ENCODE measurements at regions not wholly inside any gene's neighbourhood (a gene's known extent, or its start where the extent isn't known, plus 50 kb on each side); places are given as distances from the start of the nearest gene placed in this dataset.

DNA sequence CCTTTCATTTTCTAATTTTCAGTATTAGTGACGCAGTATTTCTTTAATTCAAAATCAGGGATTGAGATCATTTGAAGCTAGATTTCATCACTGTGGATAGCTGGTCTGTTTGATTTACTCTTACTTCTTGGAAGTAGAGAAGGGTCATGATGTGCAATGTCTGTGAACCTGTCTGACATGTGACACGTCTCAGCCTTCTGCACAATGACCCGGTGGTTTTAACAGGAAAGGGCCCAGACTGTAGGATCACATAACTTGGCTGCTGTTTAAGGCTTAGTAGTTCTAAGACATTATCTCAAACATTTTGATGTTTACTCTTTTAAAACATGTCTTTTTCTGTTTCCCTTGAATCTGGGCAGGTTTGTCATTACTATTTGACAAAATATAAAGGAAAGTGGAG lies 823.3 kb upstream of the NUDT12 start:
- H3K79me2 ChIP-seq (ENCODE audit: control insufficient read depth, insufficient read depth, low read length) = no peaks in the 10 kb centered on the region
- TF ChIP-seq, protein P1, sequence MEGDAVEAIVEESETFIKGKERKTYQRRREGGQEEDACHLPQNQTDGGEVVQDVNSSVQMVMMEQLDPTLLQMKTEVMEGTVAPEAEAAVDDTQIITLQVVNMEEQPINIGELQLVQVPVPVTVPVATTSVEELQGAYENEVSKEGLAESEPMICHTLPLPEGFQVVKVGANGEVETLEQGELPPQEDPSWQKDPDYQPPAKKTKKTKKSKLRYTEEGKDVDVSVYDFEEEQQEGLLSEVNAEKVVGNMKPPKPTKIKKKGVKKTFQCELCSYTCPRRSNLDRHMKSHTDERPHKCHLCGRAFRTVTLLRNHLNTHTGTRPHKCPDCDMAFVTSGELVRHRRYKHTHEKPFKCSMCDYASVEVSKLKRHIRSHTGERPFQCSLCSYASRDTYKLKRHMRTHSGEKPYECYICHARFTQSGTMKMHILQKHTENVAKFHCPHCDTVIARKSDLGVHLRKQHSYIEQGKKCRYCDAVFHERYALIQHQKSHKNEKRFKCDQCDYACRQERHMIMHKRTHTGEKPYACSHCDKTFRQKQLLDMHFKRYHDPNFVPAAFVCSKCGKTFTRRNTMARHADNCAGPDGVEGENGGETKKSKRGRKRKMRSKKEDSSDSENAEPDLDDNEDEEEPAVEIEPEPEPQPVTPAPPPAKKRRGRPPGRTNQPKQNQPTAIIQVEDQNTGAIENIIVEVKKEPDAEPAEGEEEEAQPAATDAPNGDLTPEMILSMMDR (optimal IDR thresholded peaks at IDR 0.05 in 1 of 3, IDR thresholded peaks at IDR 0.05 in 1 of 3, conservative IDR thresholded peaks at IDR 0.05 in 1 of 3; ENCODE audit: extremely low read depth in 1 of 3, insufficient read depth in 2 of 3, low read length in 3 of 3) = no peak
- no peak for TF ChIP-seq EZH2 (IDR thresholded peaks at IDR 0.05; ENCODE audit: low read length)
- H2AFZ ChIP-seq (ENCODE audit: control insufficient read depth, low read length) = no peak overlapping the region

DNA sequence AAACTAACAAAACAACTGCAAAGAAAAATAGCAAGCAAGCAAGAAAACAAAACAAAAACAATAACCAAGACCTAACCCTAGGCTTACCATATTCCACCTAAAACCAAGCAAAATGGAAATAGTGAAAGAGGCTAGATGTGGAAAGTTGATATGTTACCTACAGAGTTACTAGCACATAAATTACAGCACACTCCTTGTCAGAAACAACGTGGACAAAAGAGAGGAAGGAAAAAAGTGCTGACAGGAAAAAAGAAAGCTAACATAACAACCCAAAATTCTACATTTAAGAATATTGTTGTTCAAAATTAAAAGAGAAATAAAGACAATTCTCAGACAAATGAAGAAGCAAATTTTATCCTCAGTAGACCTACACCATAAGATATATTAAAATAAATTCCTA lies 812.8 kb upstream of the NUDT12 start:
- FAIRE-seq (no peak), DNase-seq (ENCODE audit: low read depth, low spot score) (no peak)
- H3K4me2 ChIP-seq (ENCODE audit: control insufficient read depth, extremely low read depth, insufficient read depth, low read depth, low read length) = no peak overlapping the region
- TF ChIP-seq, protein P1 (optimal IDR thresholded peaks at IDR 0.05 in 1 of 3, IDR thresholded peaks at IDR 0.05 in 1 of 3, conservative IDR thresholded peaks at IDR 0.05 in 1 of 3; ENCODE audit: extremely low read depth in 1 of 3, insufficient read depth in 2 of 3, low read length in 3 of 3) = no peak
- TF ChIP-seq EZH2 (IDR thresholded peaks at IDR 0.05; ENCODE audit: low read length) = no peak
- H3K9me1 ChIP-seq (ENCODE audit: control insufficient read depth, extremely low read depth, insufficient read depth, low read length) = no peaks in the 10 kb centered on the region
- H3K27ac ChIP-seq (ENCODE audit: control insufficient read depth, insufficient read depth, low read length) = no peak overlapping the region
- H3K9me3 ChIP-seq (ENCODE audit: control insufficient read depth, low read depth, low read length) = no peaks in the 10 kb centered on the region
- no peaks in the 10 kb centered on the region for H3K36me3 ChIP-seq (ENCODE audit: control insufficient read depth in 2 of 2, extremely low read depth in 1 of 2, insufficient read depth in 2 of 2, low read length in 2 of 2)
- no peaks in the 10 kb centered on the region for H3K27me3 ChIP-seq (ENCODE audit: control insufficient read depth, extremely low read depth, insufficient read depth, low read length)
- H3K4me1 ChIP-seq (ENCODE audit: control insufficient read depth, extremely low read depth, insufficient read depth, low read length) = no peaks in the 10 kb centered on the region
- dilution Hi-C loops (cut with MboI; ENCODE audit: extremely low pct_ligation_motif_present, low sequenced_read_pairs) = no loop called here
- H3K4me3 ChIP-seq (ENCODE audit: control insufficient read depth in 2 of 3, extremely low read depth in 1 of 3, insufficient read depth in 2 of 3, low read depth in 1 of 3, low read length in 3 of 3) = no peak overlapping the region
- H3K9ac ChIP-seq (ENCODE audit: control insufficient read depth, extremely low read depth, insufficient read depth, low read length) = no peak overlapping the region
- no peaks in the 10 kb centered on the region for H3K79me2 ChIP-seq (ENCODE audit: control insufficient read depth, insufficient read depth, low read length)
- no peaks in the 10 kb centered on the region for H4K20me1 ChIP-seq (ENCODE audit: control insufficient read depth, extremely low read depth, insufficient read depth, low read length)
- no peak overlapping the region for H2AFZ ChIP-seq (ENCODE audit: control insufficient read depth, low read length)

More for the DNA sequence above, 823.3 kb upstream of the NUDT12 start:
- Histone ChIP-seq H3K4me2 (ENCODE audit: control insufficient read depth, extremely low read depth, insufficient read depth, low read depth, low read length) (no peak overlapping the region), H3K9ac (ENCODE audit: control insufficient read depth, extremely low read depth, insufficient read depth, low read length) (no peak overlapping the region), H3K27ac (ENCODE audit: control insufficient read depth, insufficient read depth, low read length) (no peak overlapping the region), H3K4me1 (ENCODE audit: control insufficient read depth, extremely low read depth, insufficient read depth, low read length) (no peaks in the 10 kb centered on the region), H3K27me3 (ENCODE audit: control insufficient read depth, extremely low read depth, insufficient read depth, low read length) (no peaks in the 10 kb centered on the region), H4K20me1 (ENCODE audit: control insufficient read depth, extremely low read depth, insufficient read depth, low read length) (no peaks in the 10 kb centered on the region), H3K9me1 (ENCODE audit: control insufficient read depth, extremely low read depth, insufficient read depth, low read length) (no peaks in the 10 kb centered on the region), H3K36me3 (ENCODE audit: control insufficient read depth in 2 of 2, extremely low read depth in 1 of 2, insufficient read depth in 2 of 2, low read length in 2 of 2) (no peaks in the 10 kb centered on the region), H3K4me3 (ENCODE audit: control insufficient read depth in 2 of 3, extremely low read depth in 1 of 3, insufficient read depth in 2 of 3, low read depth in 1 of 3, low read length in 3 of 3) (no peak overlapping the region), H3K9me3 (ENCODE audit: control insufficient read depth, low read depth, low read length) (no peaks in the 10 kb centered on the region)
- dilution Hi-C loops (cut with MboI; ENCODE audit: extremely low pct_ligation_motif_present, low sequenced_read_pairs) = no loop called here
- no peak for DNase-seq (ENCODE audit: low read depth, low spot score)
- no peak for FAIRE-seq
